ENCODE measurements at regions not wholly inside any gene's neighbourhood (a gene's known extent, or its start where the extent isn't known, plus 50 kb on each side); places are given as distances from the start of the nearest gene placed in this dataset.

GRCh38 chr2:122447237-122447636, 691.8 kb downstream of the TSN start:
- no peak for DNase-seq

GRCh38 chr2:122451040-122451439, 695.6 kb downstream of the TSN start:
- DNase-seq, result peak; percentile 37 to 44 (median 39)

- no peak for DNase-seq
Observed at GRCh38 chr2:122451697-122452096, 696.2 kb downstream of the TSN start.

DNA sequence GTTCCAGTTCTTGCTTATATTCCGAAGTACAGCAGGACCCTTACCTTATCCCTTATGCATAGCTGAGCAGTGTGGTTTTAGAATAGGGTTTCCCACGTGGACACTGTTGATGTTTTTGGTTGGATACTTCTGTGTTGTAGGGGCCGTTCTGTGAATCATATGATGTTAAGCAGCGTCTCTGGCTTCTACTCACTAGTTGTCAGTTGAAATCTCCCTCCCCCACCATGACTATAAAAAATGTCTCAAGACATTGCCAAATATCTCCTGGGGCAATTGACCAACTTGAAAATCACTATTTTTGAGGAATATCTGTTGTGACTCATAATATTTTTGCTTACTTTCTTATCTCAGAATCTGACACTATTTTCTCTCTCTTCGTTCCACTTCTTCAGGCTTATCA, 713.7 kb downstream of the TSN start:
- DNase-seq, result no peak

GRCh38 chr2:122471753-122472152, 716.3 kb downstream of the TSN start:
- DNase-seq, result no peak

GRCh38 chr2:122478117-122478516, 722.7 kb downstream of the TSN start:
- no peak for DNase-seq

GRCh38 chr2:122478771-122479170, 723.3 kb downstream of the TSN start:
- no peak for DNase-seq

DNA sequence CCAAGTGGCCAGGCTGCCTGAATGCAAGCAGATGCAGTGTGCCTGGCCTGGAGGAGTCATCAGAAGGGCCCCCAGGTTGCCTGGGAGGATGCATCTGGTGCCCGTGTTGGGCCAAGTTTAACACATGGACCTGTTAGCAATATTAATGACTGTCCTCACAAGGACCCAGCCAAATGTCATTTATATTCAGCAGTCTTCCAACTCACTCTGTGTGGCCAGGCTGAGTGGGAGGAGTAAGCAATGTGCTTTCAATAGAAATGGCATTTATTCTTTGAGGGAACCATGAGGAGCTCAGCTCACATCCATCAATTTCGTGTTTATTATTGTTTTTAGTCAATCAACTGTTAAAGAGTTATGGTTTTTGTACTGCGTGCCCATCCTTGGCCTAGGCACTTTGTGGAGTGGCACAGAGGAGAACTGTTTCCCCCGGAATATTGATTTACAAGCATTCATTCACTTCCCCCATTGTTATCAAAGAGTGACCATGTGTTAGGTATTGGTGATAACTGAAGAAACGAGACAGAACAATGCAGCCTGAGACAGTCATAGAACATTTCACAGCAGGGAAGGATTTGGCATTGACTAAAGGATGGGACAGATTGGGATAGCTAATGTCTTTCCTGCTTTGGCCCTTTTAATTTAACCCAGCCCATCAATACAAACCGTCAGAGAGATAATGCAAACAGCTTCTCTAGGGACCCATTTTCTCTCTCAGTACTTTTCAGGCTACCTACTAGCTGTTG, 725.2 kb downstream of the TSN start:
- no peak for DNase-seq

- DNase-seq, result no peak
Observed at GRCh38 chr2:122481244-122481622, 725.8 kb downstream of the TSN start.

- no peak for DNase-seq
Observed at GRCh38 chr2:122481717-122482116, 726.3 kb downstream of the TSN start.

DNA sequence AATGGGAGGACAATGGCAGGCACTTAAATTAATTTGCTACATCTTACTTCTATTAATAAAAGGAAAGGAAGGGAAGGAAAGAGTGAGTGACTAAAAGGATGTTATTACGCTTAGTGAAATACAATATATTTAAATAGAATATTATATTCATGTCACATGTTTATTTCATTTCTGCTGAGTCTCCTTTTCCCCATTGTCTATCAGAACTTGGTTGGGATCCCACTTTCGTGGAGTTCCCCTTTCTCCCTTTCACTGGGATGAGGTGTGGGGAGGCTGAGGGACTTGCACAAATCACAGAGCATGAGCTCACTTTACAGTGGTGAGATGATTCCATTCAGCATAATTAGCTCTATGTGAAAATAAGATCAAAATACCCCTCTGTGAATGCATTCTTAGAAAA, 730.6 kb downstream of the TSN start:
- peak in 1 of 3 donors; percentile 1 for DNase-seq

DNA sequence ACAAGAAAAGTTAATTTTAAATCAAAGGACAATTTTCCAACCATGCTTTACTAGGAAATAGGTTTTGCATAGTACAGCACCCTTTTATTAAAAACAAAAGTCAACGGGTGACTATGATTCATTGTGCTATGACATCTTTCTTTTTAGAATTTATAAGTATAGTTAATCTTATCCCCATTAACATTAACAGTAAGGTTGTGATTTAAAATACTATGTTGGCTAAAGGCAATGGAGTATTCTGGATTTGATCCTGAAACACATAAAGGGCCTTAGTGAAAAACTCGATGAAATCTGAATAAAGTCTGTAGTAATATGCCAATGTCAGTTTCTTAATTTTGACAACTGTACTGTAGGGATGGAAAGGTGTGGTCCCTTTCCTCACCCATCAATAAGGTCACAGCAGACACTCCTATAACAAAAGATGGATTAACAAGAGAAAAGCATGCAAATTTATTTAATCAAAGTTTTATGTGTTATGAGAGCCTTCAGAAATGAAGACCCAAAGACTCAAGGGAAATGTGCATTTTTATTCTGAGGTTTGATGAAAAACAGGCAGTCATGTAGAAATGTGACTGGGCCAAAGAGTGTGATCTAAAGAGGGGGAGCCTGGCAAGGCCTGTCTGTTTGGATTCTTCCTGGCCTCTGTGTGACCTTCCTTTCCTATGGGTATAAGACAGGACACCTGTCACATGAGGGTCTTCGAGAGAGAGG, 731.4 kb downstream of the TSN start:
- no peak for DNase-seq

DNA sequence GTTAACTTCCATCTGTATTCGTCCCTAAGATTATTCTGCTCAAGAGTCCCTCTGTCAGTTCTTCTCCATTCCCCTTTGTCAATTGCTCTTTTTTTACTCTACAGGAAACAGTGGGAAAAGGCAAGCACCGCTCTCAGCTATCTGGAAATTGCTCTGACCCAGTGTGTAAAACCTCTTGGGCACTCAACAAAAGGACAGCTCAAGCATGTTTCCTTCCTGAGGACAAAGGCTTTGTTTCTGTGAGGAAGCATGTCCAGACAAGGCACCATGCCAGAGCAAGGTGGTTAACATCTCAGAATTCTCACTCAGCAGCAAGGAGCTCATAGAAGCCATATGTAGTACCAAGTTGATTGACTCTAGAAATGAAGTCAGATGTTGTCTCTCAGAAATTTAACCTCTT, 735.6 kb downstream of the TSN start:
- DNase-seq, result no peak

DNA sequence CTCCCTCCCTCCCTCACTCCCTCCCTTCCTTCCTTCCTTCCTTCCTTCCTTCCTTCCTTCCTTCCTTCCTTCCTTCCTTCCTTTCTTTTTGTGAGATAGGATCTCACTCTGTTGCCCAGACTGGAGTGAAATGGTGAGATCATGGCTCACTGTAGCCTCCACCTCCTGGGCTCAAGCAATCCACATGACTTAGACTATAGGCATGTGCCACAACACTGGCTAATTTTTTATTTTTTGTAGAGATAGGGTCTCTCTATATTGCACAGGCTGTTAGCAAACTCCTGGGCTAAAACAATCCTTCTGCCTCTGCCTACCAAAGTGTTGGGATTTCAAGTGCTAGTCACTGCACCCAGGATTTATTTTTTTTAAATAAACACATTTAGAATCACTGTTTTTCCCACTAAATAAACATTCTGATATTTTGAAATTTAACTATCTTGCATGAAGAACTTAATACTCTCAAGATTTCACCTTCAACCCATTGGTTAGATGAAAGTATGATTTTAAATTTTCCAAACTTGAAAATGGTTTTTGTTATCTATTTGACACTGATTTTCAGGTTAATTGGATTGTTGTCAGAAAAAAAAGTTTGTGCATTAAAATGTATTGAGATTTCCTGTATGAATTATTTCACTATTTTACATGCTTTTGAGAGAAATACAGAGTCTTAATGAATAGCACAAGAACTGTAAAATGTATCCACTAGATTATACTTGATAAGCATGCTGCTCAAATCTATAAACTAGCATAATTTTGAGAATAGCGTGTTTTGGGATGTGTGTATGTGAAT, 745.1 kb downstream of the TSN start:
- no peak for DNase-seq

- no peak for DNase-seq
Observed at GRCh38 chr2:122506620-122507019, 751.2 kb downstream of the TSN start.

DNA sequence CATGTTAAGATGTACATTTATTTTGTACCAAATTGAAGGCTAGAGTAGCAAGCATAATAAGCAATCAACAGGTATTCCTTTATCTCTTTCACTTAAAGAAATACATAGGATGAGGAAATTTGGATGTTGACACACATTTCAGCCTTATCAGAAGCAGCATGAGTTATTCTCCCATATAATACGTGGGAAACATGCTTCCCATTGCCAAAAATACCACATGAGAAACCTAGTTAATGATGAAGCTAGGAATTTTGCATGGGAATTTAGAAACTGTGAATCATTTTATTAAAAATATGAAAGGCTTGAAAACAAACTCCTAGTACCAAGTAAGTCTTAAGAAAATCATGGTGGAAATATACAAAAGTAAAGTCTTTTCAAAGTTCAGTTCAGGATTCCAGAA, 751.8 kb downstream of the TSN start:
- DNase-seq, result no peak

DNA sequence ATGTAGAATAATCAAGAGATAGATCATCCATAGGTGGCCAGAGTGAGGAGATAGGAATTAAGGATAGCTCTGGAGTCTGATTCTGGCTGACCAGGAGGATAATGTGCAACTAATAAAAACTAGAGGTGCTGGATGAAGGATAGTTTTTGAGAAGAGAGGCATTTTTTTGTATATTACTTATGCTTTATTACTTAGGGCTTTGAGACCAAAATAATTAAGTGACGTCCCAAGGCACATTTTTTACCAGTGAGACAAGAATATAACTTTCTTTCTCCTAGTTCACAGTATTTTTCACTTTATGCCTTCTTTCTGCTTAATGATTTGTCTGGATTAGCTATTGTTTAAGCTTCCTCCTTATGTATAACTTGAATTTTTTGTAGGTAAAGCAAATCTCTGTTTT, 756.6 kb downstream of the TSN start:
- DNase-seq, result no peak

GRCh38 chr2:122514451-122514996, 759.1 kb downstream of the TSN start:
- no peak for DNase-seq

GRCh38 chr2:122515731-122516290, 760.4 kb downstream of the TSN start:
- DNase-seq, result no peak

GRCh38 chr2:122516775-122517174, 761.3 kb downstream of the TSN start:
- no peak for DNase-seq

GRCh38 chr2:122519366-122519765, 763.9 kb downstream of the TSN start:
- peak in 1 of 3 donors; percentile 6 for DNase-seq

GRCh38 chr2:122519821-122520611, 764.6 kb downstream of the TSN start:
- DNase-seq, result no peak
